GM12878 (cell line): ENCODE measurements at regions not wholly inside any gene's neighbourhood (a gene's known extent, or its start where the extent isn't known, plus 50 kb on each side); places are given as distances from the start of the nearest gene placed in this dataset.

ENCODE experiments used
- ATAC-seq: fragments of 200-7000 bp; cut with Tn5 transposase; 3 replicates; pipeline ENCODE4 v1.9.1; 2020; ENCODE audit warnings: mild to moderate bottlenecking, moderate library complexity
- BruUV-seq: library from RNA; stranded (reverse); fragments of 400-500 nt; replicated peaks from 2 replicates; lab custom pipeline; 2021; lab: Mats Ljungman, UMichigan
- CTCF ChIA-PET: fragments of 300-600 bp; sonication (Branson Sonifier 250); formaldehyde crosslinking; extraction: SDS; loops from one replicate; lab custom pipeline; 2021; ENCODE audit warnings: inconsistent platforms; lab: Yijun Ruan, JAX
- POLR2A ChIA-PET: fragments of 350-600 bp; formaldehyde crosslinking; extraction: SDS; loops from one replicate; lab custom pipeline; 2021; ENCODE audit warnings: inconsistent platforms; lab: Charles Lee
- RAD21 ChIA-PET: fragments of 300-600 bp; sonication (Branson Sonifier 250); formaldehyde crosslinking; loops from one replicate; lab custom pipeline; 2023; ENCODE audit warnings: antibody characterized with exemption; ENCODE audit not compliant: unreplicated experiment; lab: Charles Lee
- SMC1A ChIA-PET: fragments of 300-600 bp; sonication (Branson Sonifier 250); formaldehyde crosslinking; loops from one replicate; lab custom pipeline; 2023; ENCODE audit not compliant: unreplicated experiment, uncharacterized antibody; lab: Charles Lee
- DNase-seq: peaks from one replicate; pipeline ENCODE4 v3.0.0-alpha.2; 2011; ENCODE audit warnings: low read depth, low spot score
- FAIRE-seq: peaks from 3 replicates; lab custom pipeline; 2011; peaks lifted over from hg19 to GRCh38; lab: Jason Lieb, UNC
- H2AFZ ChIP-seq: 2 replicates; pipeline ENCODE4 v1.6.0; 2011; ENCODE audit warnings: low read depth, low read length, control low read depth; ENCODE audit not compliant: control insufficient read depth
- H3K27ac ChIP-seq: 2 replicates; pipeline ENCODE4 v1.5.1; 2011; ENCODE audit warnings: control low read depth; ENCODE audit not compliant: control insufficient read depth, insufficient read depth
- H3K27me3 ChIP-seq, 2 experiments: replicated peaks in 1 of 2; 2 replicates each; pipeline versions ENCODE4 v1.6.0 to v1.6.1; 2011; ENCODE audit warnings: low read length in 1 of 2; ENCODE audit not compliant: control insufficient read depth in 2 of 2, insufficient read depth in 2 of 2
- H3K36me3 ChIP-seq, 2 experiments: 2 replicates each; pipeline ENCODE4 v1.5.1; 2011; ENCODE audit warnings: low read length in 1 of 2; ENCODE audit not compliant: control insufficient read depth in 2 of 2, insufficient read depth in 2 of 2
- H3K4me1 ChIP-seq: 2 replicates; pipeline ENCODE4 v1.6.1; 2011; ENCODE audit warnings: mild to moderate bottlenecking, low read length, moderate library complexity, mixed read lengths; ENCODE audit not compliant: control insufficient read depth, insufficient read depth
- H3K4me2 ChIP-seq: 2 replicates; pipeline ENCODE4 v1.6.0; 2011; ENCODE audit warnings: control low read depth; ENCODE audit not compliant: control insufficient read depth, insufficient read depth
- H3K4me3 ChIP-seq: fragments of 200-600 bp; sonication (generic); 2 replicates; pipeline ENCODE4 v1.5.1; 2016
- H3K79me2 ChIP-seq: 2 replicates; pipeline ENCODE4 v1.6.0; 2011; ENCODE audit warnings: low read length; ENCODE audit not compliant: control insufficient read depth, insufficient read depth
- H3K9ac ChIP-seq: 2 replicates; pipeline ENCODE4 v1.8.0; 2011; ENCODE audit warnings: low read length, control low read depth, mixed read lengths; ENCODE audit not compliant: control insufficient read depth, insufficient read depth
- H3K9me3 ChIP-seq: replicated peaks from 3 replicates; pipeline ENCODE4 v1.5.1; 2011; ENCODE audit warnings: mild to moderate bottlenecking, low read length; ENCODE audit not compliant: control insufficient read depth, insufficient read depth
- H4K20me1 ChIP-seq: 2 replicates; pipeline ENCODE4 v1.6.0; 2011; ENCODE audit not compliant: control insufficient read depth, insufficient read depth
- DPF2 ChIP-seq: fragments of 450-650 bp; IDR thresholded peaks from 2 replicates; pipeline ENCODE4 v1.6.1; 2017; ENCODE audit warnings: mild to moderate bottlenecking
- E2F4 ChIP-seq: IDR thresholded peaks from 2 replicates; pipeline ENCODE4 v1.6.1; 2012; ENCODE audit warnings: low read depth, low read length, improper control_type of control experiment
- EED ChIP-seq: sonication (generic); IDR thresholded peaks from 2 replicates; pipeline ENCODE4 v1.6.1; 2016; ENCODE audit warnings: antibody characterized with exemption, low read depth
- EGR1 ChIP-seq, 2 experiments: IDR thresholded peaks; 1 replicate in 1 of 2; 2 replicates in 1 of 2; pipeline ENCODE4 v1.6.1; 2011 to 2012; ENCODE audit warnings: low read depth in 2 of 2, low read length in 2 of 2, borderline replicate concordance in 1 of 2, mild to moderate bottlenecking in 1 of 2, moderate library complexity in 1 of 2
- POLR2AphosphoS5 ChIP-seq: IDR thresholded peaks from 2 replicates; pipeline ENCODE4 v1.6.1; 2011; ENCODE audit warnings: mild to moderate bottlenecking, low read length, inconsistent platforms
- SIN3A ChIP-seq: IDR thresholded peaks from 2 replicates; pipeline ENCODE4 v1.6.1; 2012; ENCODE audit warnings: low read depth, low read length, improper control_type of control experiment
- WGBS: methylation state at CpG from one replicate; pipeline ENCODE4 v1.1.6; 2016; ENCODE audit warnings: low lambda C conversion rate; ENCODE audit not compliant: insufficient replicate concordance, insufficient coverage; ENCODE audit errors: missing lambda C conversion rate; 5-methylcytosine and 5-hydroxymethylcytosine counted together
- in situ Hi-C: fragments of 300-500 bp; cut with MboI; formaldehyde crosslinking; loops from 9 replicates; pipeline ENCODE4 v1.14.3; 2018; ENCODE audit warnings: mixed read lengths
- intact Hi-C: fragments of 100-400 bp; cut with micrococcal nuclease; formaldehyde crosslinking; loops from one replicate; pipeline ENCODE4 v1.14.2; 2022; ENCODE audit not compliant: unreplicated experiment
- TF ChIP-seq, protein P1 (sequence below): fragments of 450-650 bp; IDR thresholded peaks from 2 replicates; pipeline ENCODE4 v1.6.1; 2017; ENCODE audit warnings: mild to moderate bottlenecking
- TF ChIP-seq, protein P2 (sequence below): fragments of 450-650 bp; IDR thresholded peaks from 2 replicates; pipeline ENCODE4 v1.6.1; 2017; ENCODE audit warnings: antibody characterized with exemption, mild to moderate bottlenecking, moderate library complexity

DNA sequence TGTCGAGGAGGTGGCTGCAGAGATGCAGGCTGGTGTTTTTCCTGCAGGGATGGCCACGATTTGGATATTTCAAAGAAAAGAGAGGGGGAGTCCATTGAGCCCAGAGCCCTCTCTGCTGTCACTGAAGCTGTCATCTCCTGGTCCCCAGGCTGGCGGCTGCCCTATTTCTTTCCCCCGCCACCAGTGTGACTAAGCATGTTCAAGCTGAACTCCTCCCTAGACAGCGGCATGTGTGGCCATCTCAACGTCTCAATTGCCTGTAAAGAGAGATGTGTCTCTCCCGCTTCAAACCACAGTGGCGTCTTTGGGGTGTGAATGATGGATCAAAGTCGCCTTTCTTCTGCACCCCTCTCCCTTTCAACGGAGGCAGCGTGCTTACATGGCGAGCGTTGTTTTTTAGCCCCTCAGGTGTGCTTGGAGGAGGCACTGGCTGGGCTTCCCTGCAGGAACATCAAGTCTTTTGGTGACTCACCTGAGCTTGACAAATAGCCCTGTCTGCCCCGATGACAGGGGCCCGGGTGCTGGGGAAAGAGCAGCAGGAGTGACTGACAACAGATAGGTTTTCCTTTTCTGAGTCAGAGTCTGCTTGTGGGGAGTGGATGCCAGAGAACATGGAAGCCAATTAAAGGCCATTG lies 346.4 kb upstream of the AJAP1 start:
- WGBS: 25% methylated on average over 15 of the region's 15 CpGs
- FAIRE-seq (no peak), ATAC-seq (no peak), DNase-seq (no peak)
- Histone ChIP-seq H3K4me2 (no peak overlapping the region), H3K9ac (no peak overlapping the region), H3K27me3 (no peaks in the 10 kb centered on the region), H3K9me3 (no peaks in the 10 kb centered on the region; the same call in 2 of the 3 replicates), H3K27ac (no peak overlapping the region), H3K4me3 (no peak overlapping the region), H3K79me2 (no peaks in the 10 kb centered on the region), H3K4me1 (no peaks in the 10 kb centered on the region), H4K20me1 (no peaks in the 10 kb centered on the region), H3K36me3 (no peaks in the 10 kb centered on the region), H2AFZ (no peak overlapping the region)
- ChIA-PET RAD21 (no interaction called here), SMC1A (no interaction called here), CTCF (no interaction called here), POLR2A (no interaction called here)
- intact Hi-C loops (no loop called here), in situ Hi-C loops (no loop called here)
- TF ChIP-seq, protein P1, sequence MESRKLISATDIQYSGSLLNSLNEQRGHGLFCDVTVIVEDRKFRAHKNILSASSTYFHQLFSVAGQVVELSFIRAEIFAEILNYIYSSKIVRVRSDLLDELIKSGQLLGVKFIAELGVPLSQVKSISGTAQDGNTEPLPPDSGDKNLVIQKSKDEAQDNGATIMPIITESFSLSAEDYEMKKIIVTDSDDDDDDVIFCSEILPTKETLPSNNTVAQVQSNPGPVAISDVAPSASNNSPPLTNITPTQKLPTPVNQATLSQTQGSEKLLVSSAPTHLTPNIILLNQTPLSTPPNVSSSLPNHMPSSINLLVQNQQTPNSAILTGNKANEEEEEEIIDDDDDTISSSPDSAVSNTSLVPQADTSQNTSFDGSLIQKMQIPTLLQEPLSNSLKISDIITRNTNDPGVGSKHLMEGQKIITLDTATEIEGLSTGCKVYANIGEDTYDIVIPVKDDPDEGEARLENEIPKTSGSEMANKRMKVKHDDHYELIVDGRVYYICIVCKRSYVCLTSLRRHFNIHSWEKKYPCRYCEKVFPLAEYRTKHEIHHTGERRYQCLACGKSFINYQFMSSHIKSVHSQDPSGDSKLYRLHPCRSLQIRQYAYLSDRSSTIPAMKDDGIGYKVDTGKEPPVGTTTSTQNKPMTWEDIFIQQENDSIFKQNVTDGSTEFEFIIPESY: no peak
- no peak for TF ChIP-seq E2F4
- no peak for TF ChIP-seq POLR2AphosphoS5
- TF ChIP-seq EED: no peak
- TF ChIP-seq, protein P2, sequence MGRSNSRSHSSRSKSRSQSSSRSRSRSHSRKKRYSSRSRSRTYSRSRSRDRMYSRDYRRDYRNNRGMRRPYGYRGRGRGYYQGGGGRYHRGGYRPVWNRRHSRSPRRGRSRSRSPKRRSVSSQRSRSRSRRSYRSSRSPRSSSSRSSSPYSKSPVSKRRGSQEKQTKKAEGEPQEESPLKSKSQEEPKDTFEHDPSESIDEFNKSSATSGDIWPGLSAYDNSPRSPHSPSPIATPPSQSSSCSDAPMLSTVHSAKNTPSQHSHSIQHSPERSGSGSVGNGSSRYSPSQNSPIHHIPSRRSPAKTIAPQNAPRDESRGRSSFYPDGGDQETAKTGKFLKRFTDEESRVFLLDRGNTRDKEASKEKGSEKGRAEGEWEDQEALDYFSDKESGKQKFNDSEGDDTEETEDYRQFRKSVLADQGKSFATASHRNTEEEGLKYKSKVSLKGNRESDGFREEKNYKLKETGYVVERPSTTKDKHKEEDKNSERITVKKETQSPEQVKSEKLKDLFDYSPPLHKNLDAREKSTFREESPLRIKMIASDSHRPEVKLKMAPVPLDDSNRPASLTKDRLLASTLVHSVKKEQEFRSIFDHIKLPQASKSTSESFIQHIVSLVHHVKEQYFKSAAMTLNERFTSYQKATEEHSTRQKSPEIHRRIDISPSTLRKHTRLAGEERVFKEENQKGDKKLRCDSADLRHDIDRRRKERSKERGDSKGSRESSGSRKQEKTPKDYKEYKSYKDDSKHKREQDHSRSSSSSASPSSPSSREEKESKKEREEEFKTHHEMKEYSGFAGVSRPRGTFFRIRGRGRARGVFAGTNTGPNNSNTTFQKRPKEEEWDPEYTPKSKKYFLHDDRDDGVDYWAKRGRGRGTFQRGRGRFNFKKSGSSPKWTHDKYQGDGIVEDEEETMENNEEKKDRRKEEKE: no peak
- TF ChIP-seq SIN3A: no peak
- TF ChIP-seq DPF2: no peak
- TF ChIP-seq EGR1 (IDR thresholded peaks at IDR 0.05; ENCODE audit: borderline replicate concordance in 1 of 2, low read depth in 2 of 2, low read length in 2 of 2): no peak
- BruUV-seq: no TSS peak
